Osteocyte (in vitro differentiated cells): ENCODE measurements at regions not wholly inside any gene's neighbourhood (a gene's known extent, or its start where the extent isn't known, plus 50 kb on each side); places are given as distances from the start of the nearest gene placed in this dataset.

Source experiments
- DNase-seq: peaks from one replicate; pipeline ENCODE4 v3.0.0; 2021; ENCODE audit warnings: mixed read lengths; ENCODE audit not compliant: unreplicated experiment; ENCODE audit errors: extremely low spot score
- H3K27ac Mint-ChIP-seq: one replicate; pipeline ENCODE4 v1.8.0; 2021; ENCODE audit warnings: mild to moderate bottlenecking, mixed read lengths; ENCODE audit not compliant: unreplicated experiment
- H3K27me3 Mint-ChIP-seq: one replicate; pipeline ENCODE4 v1.8.0; 2021; ENCODE audit warnings: mixed read lengths; ENCODE audit not compliant: unreplicated experiment
- H3K36me3 Mint-ChIP-seq: one replicate; pipeline ENCODE4 v1.8.0; 2021; ENCODE audit warnings: mixed read lengths; ENCODE audit not compliant: unreplicated experiment
- H3K4me1 Mint-ChIP-seq: one replicate; pipeline ENCODE4 v1.8.0; 2021; ENCODE audit warnings: mixed read lengths; ENCODE audit not compliant: unreplicated experiment
- H3K4me3 Mint-ChIP-seq: one replicate; pipeline ENCODE4 v1.8.0; 2021; ENCODE audit warnings: mild to moderate bottlenecking, moderate library complexity, mixed read lengths; ENCODE audit not compliant: unreplicated experiment
- H3K9me3 Mint-ChIP-seq: one replicate; pipeline ENCODE4 v1.8.0; 2021; ENCODE audit warnings: mixed read lengths; ENCODE audit not compliant: unreplicated experiment
- TF ChIP-seq, protein P1 (sequence below): fragments of 200-600 bp; sonication (generic); IDR thresholded peaks from 2 replicates; pipeline ENCODE4 v1.5.0; 2021; ENCODE audit warnings: antibody characterized with exemption, mild to moderate bottlenecking, moderate library complexity

DNA sequence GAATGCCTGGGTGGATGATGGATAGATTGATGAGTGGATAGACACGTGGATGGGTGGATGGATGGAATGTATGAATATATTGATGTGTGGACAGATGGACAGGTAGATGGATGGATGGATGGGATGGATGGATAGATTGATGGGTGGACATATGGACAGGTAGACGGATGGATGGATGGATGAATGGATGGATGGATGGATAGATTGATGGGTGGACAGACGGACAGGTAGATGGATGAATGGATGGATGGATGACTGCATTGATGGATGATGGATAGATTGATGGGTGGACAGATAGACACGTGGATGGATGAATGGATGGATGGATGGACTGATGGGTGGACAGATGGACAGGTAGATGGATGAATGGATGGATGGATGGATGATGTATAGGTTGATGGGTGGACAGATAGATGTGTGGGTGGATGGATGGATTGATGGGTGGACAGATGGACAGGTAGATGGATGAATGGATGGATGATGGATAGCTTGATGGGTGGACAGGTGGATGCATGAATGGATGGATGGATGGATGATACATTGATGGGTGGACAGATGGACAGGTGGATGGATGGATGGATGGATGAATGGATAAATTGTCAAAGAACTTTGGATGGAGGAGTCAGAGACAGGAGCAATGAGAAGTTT lies 171.4 kb upstream of the AFDN start:
- H3K4me1 Mint-ChIP-seq, result no peaks in the 10 kb centered on the region
- H3K9me3 Mint-ChIP-seq, result no peaks in the 10 kb centered on the region
- H3K27me3 Mint-ChIP-seq, result peaks cover 2% of the 10 kb centered on the region
- no peak overlapping the region for H3K27ac Mint-ChIP-seq
- TF ChIP-seq, protein P1, sequence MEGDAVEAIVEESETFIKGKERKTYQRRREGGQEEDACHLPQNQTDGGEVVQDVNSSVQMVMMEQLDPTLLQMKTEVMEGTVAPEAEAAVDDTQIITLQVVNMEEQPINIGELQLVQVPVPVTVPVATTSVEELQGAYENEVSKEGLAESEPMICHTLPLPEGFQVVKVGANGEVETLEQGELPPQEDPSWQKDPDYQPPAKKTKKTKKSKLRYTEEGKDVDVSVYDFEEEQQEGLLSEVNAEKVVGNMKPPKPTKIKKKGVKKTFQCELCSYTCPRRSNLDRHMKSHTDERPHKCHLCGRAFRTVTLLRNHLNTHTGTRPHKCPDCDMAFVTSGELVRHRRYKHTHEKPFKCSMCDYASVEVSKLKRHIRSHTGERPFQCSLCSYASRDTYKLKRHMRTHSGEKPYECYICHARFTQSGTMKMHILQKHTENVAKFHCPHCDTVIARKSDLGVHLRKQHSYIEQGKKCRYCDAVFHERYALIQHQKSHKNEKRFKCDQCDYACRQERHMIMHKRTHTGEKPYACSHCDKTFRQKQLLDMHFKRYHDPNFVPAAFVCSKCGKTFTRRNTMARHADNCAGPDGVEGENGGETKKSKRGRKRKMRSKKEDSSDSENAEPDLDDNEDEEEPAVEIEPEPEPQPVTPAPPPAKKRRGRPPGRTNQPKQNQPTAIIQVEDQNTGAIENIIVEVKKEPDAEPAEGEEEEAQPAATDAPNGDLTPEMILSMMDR, result no peak
- no peaks in the 10 kb centered on the region for H3K36me3 Mint-ChIP-seq
- no peak overlapping the region for H3K4me3 Mint-ChIP-seq
- DNase-seq, result no peak

DNA sequence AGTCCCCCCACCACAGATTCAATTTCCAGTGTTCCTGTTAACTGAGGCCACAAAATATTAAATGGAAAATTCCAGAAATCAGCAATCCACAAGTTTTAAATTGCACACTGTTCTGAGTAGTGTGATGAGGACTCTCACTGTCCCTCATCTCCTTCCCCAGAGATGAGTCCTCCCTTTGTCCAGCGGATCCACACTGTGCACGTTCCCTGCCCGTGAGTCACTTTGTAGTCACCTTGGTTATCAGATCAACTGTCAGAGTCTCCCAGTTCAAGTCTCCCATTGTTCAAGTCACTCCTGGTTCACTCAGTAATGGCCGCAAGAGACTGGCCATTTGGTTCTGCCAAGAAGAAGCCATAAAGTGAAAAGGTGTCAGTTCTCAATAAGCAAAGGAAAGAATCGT lies 168.6 kb upstream of the AFDN start:
- Mint-ChIP-seq H3K27ac (no peak overlapping the region), H3K9me3 (no peaks in the 10 kb centered on the region), H3K27me3 (peaks cover 2% of the 10 kb centered on the region)

DNA sequence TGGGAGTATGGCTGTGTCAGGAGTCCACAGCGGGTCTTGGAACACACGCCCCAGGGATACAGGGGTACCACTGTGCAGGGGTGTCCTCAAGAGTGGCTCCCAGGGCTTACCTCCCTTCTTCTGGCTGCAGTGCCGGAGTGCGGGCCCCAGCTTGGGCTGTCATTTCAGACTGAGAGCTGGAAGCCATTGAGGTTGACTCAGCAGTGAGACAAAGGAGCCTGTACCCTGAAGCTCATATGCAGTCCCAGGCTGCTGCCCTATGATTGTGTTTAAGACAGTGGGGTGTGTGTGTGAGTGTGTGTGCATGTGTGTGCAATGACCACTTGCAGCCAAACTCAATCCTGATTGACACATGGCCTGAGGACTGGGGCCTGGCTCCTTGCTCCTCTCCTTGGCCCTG lies 167.7 kb upstream of the AFDN start:
- DNase-seq, result no peak
- Mint-ChIP-seq H3K4me1 (peaks cover 7% of the 10 kb centered on the region), H3K36me3 (no peaks in the 10 kb centered on the region), H3K9me3 (no peaks in the 10 kb centered on the region), H3K27ac (no peak overlapping the region), H3K4me3 (no peak overlapping the region), H3K27me3 (peaks cover 5% of the 10 kb centered on the region)
- TF ChIP-seq, protein P1, result no peak

More for the DNA sequence above, 168.6 kb upstream of the AFDN start:
- Mint-ChIP-seq H3K4me3 (no peak overlapping the region), H3K4me1 (peaks cover 7% of the 10 kb centered on the region), H3K36me3 (no peaks in the 10 kb centered on the region)
- TF ChIP-seq, protein P1, result no peak
- DNase-seq, result no peak

DNA sequence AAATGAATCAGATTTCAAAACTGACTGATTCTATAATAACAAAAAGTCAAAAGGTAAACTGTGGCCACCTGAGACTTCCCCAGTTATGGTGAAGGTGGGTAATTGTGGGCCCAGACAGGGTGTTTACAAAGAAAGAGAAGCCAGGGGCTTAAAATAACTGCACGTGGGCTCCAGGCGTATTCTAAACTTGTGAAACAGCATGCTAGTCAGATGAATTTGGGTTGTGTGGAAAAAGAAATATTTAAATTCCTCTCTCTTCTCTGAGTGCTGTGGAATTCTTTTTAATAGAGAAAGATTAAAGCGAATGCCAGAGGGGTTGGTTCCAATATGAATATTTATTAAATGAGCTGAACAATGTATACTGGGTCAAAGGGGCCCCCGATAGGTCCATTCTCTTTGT lies 166.3 kb upstream of the AFDN start:
- no peak overlapping the region for H3K4me3 Mint-ChIP-seq
- TF ChIP-seq, protein P1, result no peak
- peaks cover 9% of the 10 kb centered on the region for H3K27me3 Mint-ChIP-seq
- peaks cover 7% of the 10 kb centered on the region for H3K4me1 Mint-ChIP-seq
- H3K27ac Mint-ChIP-seq, result no peak overlapping the region
- no peaks in the 10 kb centered on the region for H3K9me3 Mint-ChIP-seq
- no peaks in the 10 kb centered on the region for H3K36me3 Mint-ChIP-seq
- no peak for DNase-seq

DNA sequence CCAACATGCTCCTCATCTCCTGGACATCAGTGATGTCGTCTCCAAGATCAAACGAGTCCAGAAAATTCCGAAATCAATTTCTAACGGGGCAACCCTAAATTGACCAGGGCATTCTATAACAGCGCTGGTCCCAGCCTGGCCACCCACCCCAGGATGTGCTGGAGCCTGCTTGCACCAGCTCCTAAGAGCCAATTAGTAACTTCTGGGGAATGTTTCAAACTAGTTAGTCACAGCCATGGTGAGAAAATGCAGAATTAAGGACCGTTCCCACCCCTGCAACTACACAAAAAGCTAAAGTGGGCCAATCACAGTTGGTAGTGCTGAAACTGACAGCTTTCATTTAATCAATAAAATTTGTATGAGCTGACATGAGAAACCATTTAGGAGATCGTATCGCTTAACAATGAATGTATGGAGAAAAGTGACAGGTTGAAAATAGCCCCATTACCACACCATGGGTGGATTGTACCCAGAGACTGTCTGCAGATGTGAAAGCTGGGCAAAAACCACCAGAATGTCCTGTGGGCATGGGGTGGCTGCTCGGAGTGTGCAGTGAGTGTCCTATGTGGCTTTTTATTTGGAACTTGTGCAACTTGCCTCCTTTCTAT lies 165.7 kb upstream of the AFDN start:
- TF ChIP-seq, protein P1, result no peak
- H3K4me3 Mint-ChIP-seq, result no peak overlapping the region
- H3K36me3 Mint-ChIP-seq, result no peaks in the 10 kb centered on the region
- peaks cover 13% of the 10 kb centered on the region for H3K27me3 Mint-ChIP-seq
- no peak for DNase-seq
- no peaks in the 10 kb centered on the region for H3K9me3 Mint-ChIP-seq
- peaks cover 7% of the 10 kb centered on the region for H3K4me1 Mint-ChIP-seq
- no peak overlapping the region for H3K27ac Mint-ChIP-seq
